ENCODE measurements at regions not wholly inside any gene's neighbourhood (a gene's known extent, or its start where the extent isn't known, plus 50 kb on each side); places are given as distances from the start of the nearest gene placed in this dataset.

- Mint-ChIP-seq H3K9me3 (peaks cover 7 to 23% of the 10 kb centered on the region in 2 donors), H3K4me1 (no peaks in the 10 kb centered on the region), H3K36me3 (no peaks in the 10 kb centered on the region), H3K4me3 (no peak overlapping the region), H3K27me3 (ENCODE audit: low read depth in 2 of 2) (no peaks in the 10 kb centered on the region), H3K27ac (no peak overlapping the region)
- peaks cover 7% of the 10 kb centered on the region for H3K9me3 ChIP-seq (ENCODE audit: control insufficient read depth, insufficient read depth, low read length)
- ATAC-seq (no peak), DNase-seq (no peak)
- H3K27ac ChIP-seq (ENCODE audit: low read length), result no peak overlapping the region
- H3K4me3 ChIP-seq (ENCODE audit: low read length), result no peak overlapping the region
- no peak for TF ChIP-seq CTCF (IDR thresholded peaks at IDR 0.05)
- intact Hi-C loops (cut with micrococcal nuclease), result no loop called here
- H3K36me3 ChIP-seq (ENCODE audit: control insufficient read depth, insufficient read depth, low read length), result no peaks in the 10 kb centered on the region
- 60% methylated on average over 1 of the region's 1 CpG for WGBS (ENCODE audit: insufficient coverage)
- H3K4me1 ChIP-seq (ENCODE audit: control insufficient read depth, insufficient read depth, low read length), result no peaks in the 10 kb centered on the region
- no peaks in the 10 kb centered on the region for H3K27me3 ChIP-seq (ENCODE audit: control insufficient read depth, insufficient read depth, low read length)
These were observed 696.5 kb upstream of the PTBP2 start for GRCh38 chr1:96025062-96025461.

- Mint-ChIP-seq H3K36me3 (no peaks in the 10 kb centered on the region), H3K4me1 (no peaks in the 10 kb centered on the region), H3K4me3 (no peak overlapping the region), H3K9me3 (peaks cover 10 to 22% of the 10 kb centered on the region in 2 donors), H3K27ac (no peak overlapping the region), H3K27me3 (ENCODE audit: low read depth in 2 of 2) (no peaks in the 10 kb centered on the region)
- ATAC-seq (no peak), DNase-seq (no peak)
- intact Hi-C loops (cut with micrococcal nuclease), result no loop called here
- peaks cover 7% of the 10 kb centered on the region for H3K9me3 ChIP-seq (ENCODE audit: control insufficient read depth, insufficient read depth, low read length)
- H3K27ac ChIP-seq (ENCODE audit: low read length), result no peak overlapping the region
- no peaks in the 10 kb centered on the region for H3K27me3 ChIP-seq (ENCODE audit: control insufficient read depth, insufficient read depth, low read length)
- TF ChIP-seq CTCF (IDR thresholded peaks at IDR 0.05), result no peak
- 89% methylated on average over 7 of the region's 7 CpGs for WGBS (ENCODE audit: insufficient coverage)
- H3K4me1 ChIP-seq (ENCODE audit: control insufficient read depth, insufficient read depth, low read length), result no peaks in the 10 kb centered on the region
- H3K4me3 ChIP-seq (ENCODE audit: low read length), result no peak overlapping the region
- no peaks in the 10 kb centered on the region for H3K36me3 ChIP-seq (ENCODE audit: control insufficient read depth, insufficient read depth, low read length)
These were observed 693.5 kb upstream of the PTBP2 start for GRCh38 chr1:96028071-96028470.

- H3K27me3 Mint-ChIP-seq (ENCODE audit: low read depth in 2 of 2), result no peaks in the 10 kb centered on the region
- intact Hi-C loops (cut with micrococcal nuclease), result no loop called here
- H3K4me3 Mint-ChIP-seq, result no peak overlapping the region
- H3K36me3 Mint-ChIP-seq, result no peaks in the 10 kb centered on the region
- ATAC-seq, result no peak
- Histone ChIP-seq H3K4me1 (ENCODE audit: control insufficient read depth, insufficient read depth, low read length) (no peaks in the 10 kb centered on the region), H3K27me3 (ENCODE audit: control insufficient read depth, insufficient read depth, low read length) (no peaks in the 10 kb centered on the region), H3K27ac (ENCODE audit: low read length) (no peak overlapping the region), H3K4me3 (ENCODE audit: low read length) (no peak overlapping the region), H3K9me3 (ENCODE audit: control insufficient read depth, insufficient read depth, low read length) (peaks cover 7% of the 10 kb centered on the region), H3K36me3 (ENCODE audit: control insufficient read depth, insufficient read depth, low read length) (no peaks in the 10 kb centered on the region)
- no peak overlapping the region for H3K27ac Mint-ChIP-seq
- no peak for DNase-seq
- TF ChIP-seq CTCF (IDR thresholded peaks at IDR 0.05), result no peak
- peaks cover 9 to 15% of the 10 kb centered on the region in 2 donors for H3K9me3 Mint-ChIP-seq
- no CpG with 5 or more reads among the region's 1 CpG for WGBS (ENCODE audit: insufficient coverage)
- H3K4me1 Mint-ChIP-seq, result no peaks in the 10 kb centered on the region
These were observed 691.3 kb upstream of the PTBP2 start for GRCh38 chr1:96030312-96030711.

- TF ChIP-seq CTCF (IDR thresholded peaks at IDR 0.05), result no peak
- DNase-seq (no peak), ATAC-seq (no peak)
- H3K36me3 ChIP-seq (ENCODE audit: control insufficient read depth, insufficient read depth, low read length), result no peaks in the 10 kb centered on the region
- H3K9me3 ChIP-seq (ENCODE audit: control insufficient read depth, insufficient read depth, low read length), result no peaks in the 10 kb centered on the region
- no peaks in the 10 kb centered on the region for H3K4me1 ChIP-seq (ENCODE audit: control insufficient read depth, insufficient read depth, low read length)
- Mint-ChIP-seq H3K4me3 (no peak overlapping the region), H3K4me1 (no peaks in the 10 kb centered on the region), H3K9me3 (peaks cover 12 to 16% of the 10 kb centered on the region in 2 donors), H3K27ac (no peak overlapping the region), H3K36me3 (no peaks in the 10 kb centered on the region), H3K27me3 (ENCODE audit: low read depth in 2 of 2) (no peaks in the 10 kb centered on the region)
- intact Hi-C loops (cut with micrococcal nuclease), result no loop called here
- no peak overlapping the region for H3K27ac ChIP-seq (ENCODE audit: low read length)
- WGBS (ENCODE audit: insufficient coverage), result no CpG with 5 or more reads among the region's 2 CpGs
- no peaks in the 10 kb centered on the region for H3K27me3 ChIP-seq (ENCODE audit: control insufficient read depth, insufficient read depth, low read length)
- H3K4me3 ChIP-seq (ENCODE audit: low read length), result no peak overlapping the region
These were observed 687.6 kb upstream of the PTBP2 start for GRCh38 chr1:96034006-96034405.
